WTC11 (cell line): ENCODE measurements at regions not wholly inside any gene's neighbourhood (a gene's known extent, or its start where the extent isn't known, plus 50 kb on each side); places are given as distances from the start of the nearest gene placed in this dataset.

Experiments used
- ATAC-seq: fragments of 200-7000 bp; cut with Tn5 transposase; 2 replicates; pipeline ENCODE4 v1.10.0; 2021; ENCODE audit warnings: mild to moderate bottlenecking, moderate library complexity
- CTCF ChIA-PET: fragments of 300-600 bp; sonication (Branson Sonifier 250); formaldehyde crosslinking; loops from one replicate; lab custom pipeline; 2021; ENCODE audit warnings: antibody characterized with exemption; lab: Charles Lee
- POLR2A ChIA-PET: fragments of 350-600 bp; sonication (Branson Sonifier 250); formaldehyde crosslinking; loops from one replicate; lab custom pipeline; 2021; ENCODE audit warnings: antibody characterized with exemption; lab: Charles Lee
- DNase-seq: peaks from one replicate; pipeline ENCODE4 v3.0.0; 2021; ENCODE audit warnings: low spot score
- H3K27ac Mint-ChIP-seq: 2 replicates; pipeline ENCODE4 v1.8.0; 2021; ENCODE audit warnings: mixed read lengths
- H3K27me3 Mint-ChIP-seq: 2 replicates; pipeline ENCODE4 v1.8.0; 2021; ENCODE audit warnings: low read depth, mild to moderate bottlenecking, moderate library complexity, mixed read lengths
- H3K36me3 Mint-ChIP-seq: 2 replicates; pipeline ENCODE4 v1.8.0; 2021; ENCODE audit warnings: mixed read lengths
- H3K4me1 Mint-ChIP-seq: 2 replicates; pipeline ENCODE4 v1.8.0; 2022; ENCODE audit warnings: mixed read lengths
- H3K4me3 Mint-ChIP-seq: 2 replicates; pipeline ENCODE4 v1.8.0; 2021; ENCODE audit warnings: mild to moderate bottlenecking, moderate library complexity, mixed read lengths
- H3K9me3 Mint-ChIP-seq: 2 replicates; pipeline ENCODE4 v1.8.0; 2021; ENCODE audit warnings: mixed read lengths
- CDX4 ChIP-seq: fragments of 250-450 bp; sonication (Bioruptor Pico); IDR thresholded peaks from 2 replicates; pipeline ENCODE4 v1.9.0; 2021; ENCODE audit warnings: moderate library complexity, mild to moderate bottlenecking, inconsistent platforms, borderline replicate concordance
- CREB1 ChIP-seq: sonication (generic); formaldehyde crosslinking; IDR thresholded peaks from 2 replicates; pipeline ENCODE4 v1.8.0; 2023; ENCODE audit warnings: mild to moderate bottlenecking, missing genetic modification reagents
- ELF4 ChIP-seq: sonication (generic); formaldehyde crosslinking; IDR thresholded peaks from 2 replicates; pipeline ENCODE4 v1.8.1; 2022; ENCODE audit warnings: low read depth, mild to moderate bottlenecking, moderate library complexity, missing genetic modification reagents
- ESRRA ChIP-seq: sonication (generic); formaldehyde crosslinking; IDR thresholded peaks from 2 replicates; pipeline ENCODE4 v1.8.1; 2022; ENCODE audit warnings: mild to moderate bottlenecking, missing genetic modification reagents, borderline replicate concordance
- FOXJ3 ChIP-seq: sonication (generic); formaldehyde crosslinking; IDR thresholded peaks from 2 replicates; pipeline ENCODE4 v1.9.0; 2021; ENCODE audit warnings: missing genetic modification reagents, mild to moderate bottlenecking, borderline replicate concordance
- FOXK1 ChIP-seq: sonication (generic); formaldehyde crosslinking; IDR thresholded peaks from 2 replicates; pipeline ENCODE4 v1.8.0; 2022; ENCODE audit warnings: mild to moderate bottlenecking, moderate library complexity, missing genetic modification reagents
- GRHL2 ChIP-seq: fragments of 250-450 bp; sonication (Bioruptor Pico); IDR thresholded peaks from 2 replicates; pipeline ENCODE4 v1.8.0; 2022; ENCODE audit warnings: mild to moderate bottlenecking, moderate library complexity; ENCODE audit not compliant: insufficient replicate concordance, severe bottlenecking
- HMGA2 ChIP-seq: fragments of 250-450 bp; sonication (Bioruptor Pico); IDR thresholded peaks from 2 replicates; pipeline ENCODE4 v1.4.0; 2021; ENCODE audit warnings: mild to moderate bottlenecking, moderate library complexity
- JUN ChIP-seq: sonication (generic); formaldehyde crosslinking; IDR thresholded peaks from 2 replicates; pipeline ENCODE4 v1.8.0; 2023; ENCODE audit warnings: mild to moderate bottlenecking, missing genetic modification reagents
- KAT7 ChIP-seq: sonication (generic); formaldehyde crosslinking; IDR thresholded peaks from 2 replicates; pipeline ENCODE4 v1.8.1; 2023; ENCODE audit warnings: missing genetic modification reagents, mild to moderate bottlenecking, borderline replicate concordance
- MXD4 ChIP-seq: fragments of 250-450 bp; sonication (Bioruptor Pico); IDR thresholded peaks from 2 replicates; pipeline ENCODE4 v1.8.0; 2021; ENCODE audit warnings: mild to moderate bottlenecking, moderate library complexity, borderline replicate concordance
- MYBL2 ChIP-seq: sonication (generic); formaldehyde crosslinking; IDR thresholded peaks from 2 replicates; pipeline ENCODE4 v1.8.1; 2023; ENCODE audit warnings: mild to moderate bottlenecking, moderate library complexity, missing genetic modification reagents
- NFATC4 ChIP-seq: fragments of 250-450 bp; sonication (Bioruptor Pico); IDR thresholded peaks from 2 replicates; pipeline ENCODE4 v1.9.0; 2021; ENCODE audit warnings: mild to moderate bottlenecking
- NR1H2 ChIP-seq: sonication (generic); formaldehyde crosslinking; IDR thresholded peaks from 2 replicates; pipeline ENCODE4 v1.9.0; 2021; ENCODE audit warnings: mild to moderate bottlenecking, moderate library complexity, missing genetic modification reagents
- SOX15 ChIP-seq: fragments of 250-450 bp; sonication (Bioruptor Pico); IDR thresholded peaks from 2 replicates; pipeline ENCODE4 v1.9.0; 2021; ENCODE audit warnings: mild to moderate bottlenecking
- SP1 ChIP-seq: sonication (generic); formaldehyde crosslinking; conservative IDR thresholded peaks from 2 replicates; pipeline ENCODE4 v1.8.1; 2022; ENCODE audit warnings: missing genetic modification reagents
- TEAD1 ChIP-seq: sonication (generic); formaldehyde crosslinking; IDR thresholded peaks from 2 replicates; pipeline ENCODE4 v1.8.0; 2022; ENCODE audit warnings: mild to moderate bottlenecking, missing genetic modification reagents
- USF1 ChIP-seq: sonication (generic); formaldehyde crosslinking; IDR thresholded peaks from 2 replicates; pipeline ENCODE4 v1.8.0; 2022; ENCODE audit warnings: mild to moderate bottlenecking, missing genetic modification reagents
- USF2 ChIP-seq: sonication (generic); formaldehyde crosslinking; IDR thresholded peaks from 2 replicates; pipeline ENCODE4 v1.8.1; 2023; ENCODE audit warnings: mild to moderate bottlenecking, missing genetic modification reagents, moderate library complexity
- ZNF219 ChIP-seq: sonication (generic); formaldehyde crosslinking; IDR thresholded peaks from 2 replicates; pipeline ENCODE4 v1.8.0; 2023; ENCODE audit warnings: missing genetic modification reagents, mild to moderate bottlenecking, borderline replicate concordance
- ZNF396 ChIP-seq: fragments of 250-450 bp; sonication (Bioruptor Pico); IDR thresholded peaks from 2 replicates; pipeline ENCODE4 v1.8.0; 2021; ENCODE audit warnings: mild to moderate bottlenecking, moderate library complexity, borderline replicate concordance

- TF ChIP-seq FOXJ3 (CRISPR knock-in tag) (no peak), USF2 (CRISPR knock-in tag) (no peak)
Measured at GRCh38 chr10:33553748-33554571, 219.5 kb upstream of the NRP1 start (continued).

GRCh38 chr10:33552290-33552689, 217.8 kb upstream of the NRP1 start:
- ChIA-PET POLR2A (no interaction called here), CTCF (no interaction called here)
- DNase-seq: no peak
- Mint-ChIP-seq H3K27me3 (peaks cover 15% of the 10 kb centered on the region; the same call in 1 of the 2 replicates), H3K27ac (no peak overlapping the region), H3K4me3 (no peak overlapping the region), H3K4me1 (peaks cover 37% of the 10 kb centered on the region), H3K9me3 (no peaks in the 10 kb centered on the region), H3K36me3 (no peaks in the 10 kb centered on the region)
- TF ChIP-seq MXD4 (CRISPR knock-in tag): no peak
- no peak for TF ChIP-seq ZNF219 (CRISPR knock-in tag)
- no peak for TF ChIP-seq NFATC4 (CRISPR knock-in tag)
- TF ChIP-seq USF1 (CRISPR knock-in tag): no peak
- no peak for TF ChIP-seq CREB1 (CRISPR knock-in tag)
- TF ChIP-seq KAT7 (CRISPR knock-in tag): no peak
- TF ChIP-seq ELF4 (CRISPR knock-in tag): no peak
- no peak for TF ChIP-seq ESRRA (CRISPR knock-in tag)
- TF ChIP-seq HMGA2 (CRISPR knock-in tag): no peak
- TF ChIP-seq JUN: no peak
- no peak for TF ChIP-seq FOXK1 (CRISPR knock-in tag)
- TF ChIP-seq NR1H2: no peak
- no peak for TF ChIP-seq SP1 (CRISPR knock-in tag)
- TF ChIP-seq FOXJ3 (CRISPR knock-in tag): no peak
- TF ChIP-seq CDX4: no peak
- TF ChIP-seq SOX15 (CRISPR knock-in tag): no peak
- no peak for TF ChIP-seq ZNF396 (CRISPR knock-in tag)
- TF ChIP-seq GRHL2 (CRISPR knock-in tag): no peak
- TF ChIP-seq MYBL2 (CRISPR knock-in tag): no peak
- no peak for ATAC-seq

GRCh38 chr10:33550811-33551210, 216.3 kb upstream of the NRP1 start:
- ATAC-seq (no peak), DNase-seq (no peak)
- H3K4me3 Mint-ChIP-seq: no peak overlapping the region
- H3K4me1 Mint-ChIP-seq: peaks cover 30% of the 10 kb centered on the region
- peaks cover 13% of the 10 kb centered on the region; the same call in 1 of the 2 replicates for H3K27me3 Mint-ChIP-seq
- CTCF ChIA-PET: interaction anchor here (0.5 kb wide), 1 partner anchor 1966 kb away, joined by 3 read pairs; no protein-coding TSS in a partner anchor
- TF ChIP-seq MYBL2 (CRISPR knock-in tag) (no peak), KAT7 (CRISPR knock-in tag) (no peak), TEAD1 (CRISPR knock-in tag) (no peak)
- H3K9me3 Mint-ChIP-seq: no peaks in the 10 kb centered on the region
- no peak overlapping the region for H3K27ac Mint-ChIP-seq
- no peaks in the 10 kb centered on the region for H3K36me3 Mint-ChIP-seq
- POLR2A ChIA-PET: no interaction called here
